PFSK-1 (cell line): ENCODE measurements at regions not wholly inside any gene's neighbourhood (a gene's known extent, or its start where the extent isn't known, plus 50 kb on each side); places are given as distances from the start of the nearest gene placed in this dataset.

Experiments
- POLR2AphosphoS5 ChIP-seq: IDR thresholded peaks from 2 replicates; pipeline ENCODE4 v1.6.1; 2012; ENCODE audit warnings: low read depth, mild to moderate bottlenecking, control low read depth, low read length, moderate library complexity
- SIN3A ChIP-seq: IDR thresholded peaks from 2 replicates; pipeline ENCODE4 v1.6.1; 2012; ENCODE audit warnings: mild to moderate bottlenecking, low read length, moderate library complexity, borderline replicate concordance; ENCODE audit not compliant: insufficient read depth
- TAF1 ChIP-seq: IDR thresholded peaks from 2 replicates; pipeline ENCODE4 v1.6.1; 2012; ENCODE audit warnings: low read length, control low read depth, borderline replicate concordance; ENCODE audit not compliant: insufficient read depth
- TF ChIP-seq, protein P1 (sequence below), 2 experiments: IDR thresholded peaks; 2 replicates each; pipeline versions ENCODE4 v1.6.1 to v1.8.0; 2011 to 2012; ENCODE audit warnings: low read depth in 2 of 2, low read length in 2 of 2, control low read depth in 1 of 2, inconsistent platforms in 1 of 2, mild to moderate bottlenecking in 1 of 2, moderate library complexity in 1 of 2; ENCODE audit not compliant: insufficient read depth in 1 of 2

- TF ChIP-seq SIN3A = no peak
- TF ChIP-seq TAF1 = no peak
- TF ChIP-seq POLR2AphosphoS5 = no peak
- TF ChIP-seq, protein P1, sequence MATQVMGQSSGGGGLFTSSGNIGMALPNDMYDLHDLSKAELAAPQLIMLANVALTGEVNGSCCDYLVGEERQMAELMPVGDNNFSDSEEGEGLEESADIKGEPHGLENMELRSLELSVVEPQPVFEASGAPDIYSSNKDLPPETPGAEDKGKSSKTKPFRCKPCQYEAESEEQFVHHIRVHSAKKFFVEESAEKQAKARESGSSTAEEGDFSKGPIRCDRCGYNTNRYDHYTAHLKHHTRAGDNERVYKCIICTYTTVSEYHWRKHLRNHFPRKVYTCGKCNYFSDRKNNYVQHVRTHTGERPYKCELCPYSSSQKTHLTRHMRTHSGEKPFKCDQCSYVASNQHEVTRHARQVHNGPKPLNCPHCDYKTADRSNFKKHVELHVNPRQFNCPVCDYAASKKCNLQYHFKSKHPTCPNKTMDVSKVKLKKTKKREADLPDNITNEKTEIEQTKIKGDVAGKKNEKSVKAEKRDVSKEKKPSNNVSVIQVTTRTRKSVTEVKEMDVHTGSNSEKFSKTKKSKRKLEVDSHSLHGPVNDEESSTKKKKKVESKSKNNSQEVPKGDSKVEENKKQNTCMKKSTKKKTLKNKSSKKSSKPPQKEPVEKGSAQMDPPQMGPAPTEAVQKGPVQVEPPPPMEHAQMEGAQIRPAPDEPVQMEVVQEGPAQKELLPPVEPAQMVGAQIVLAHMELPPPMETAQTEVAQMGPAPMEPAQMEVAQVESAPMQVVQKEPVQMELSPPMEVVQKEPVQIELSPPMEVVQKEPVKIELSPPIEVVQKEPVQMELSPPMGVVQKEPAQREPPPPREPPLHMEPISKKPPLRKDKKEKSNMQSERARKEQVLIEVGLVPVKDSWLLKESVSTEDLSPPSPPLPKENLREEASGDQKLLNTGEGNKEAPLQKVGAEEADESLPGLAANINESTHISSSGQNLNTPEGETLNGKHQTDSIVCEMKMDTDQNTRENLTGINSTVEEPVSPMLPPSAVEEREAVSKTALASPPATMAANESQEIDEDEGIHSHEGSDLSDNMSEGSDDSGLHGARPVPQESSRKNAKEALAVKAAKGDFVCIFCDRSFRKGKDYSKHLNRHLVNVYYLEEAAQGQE (IDR thresholded peaks at IDR 0.05; ENCODE audit: insufficient read depth in 1 of 2, low read depth in 2 of 2, low read length in 2 of 2) = no peak
These were observed 500.4 kb downstream of the TUSC1 start for GRCh38 chr9:25177858-25178257.
